IMR-90 (cell line): ENCODE measurements at regions not wholly inside any gene's neighbourhood (a gene's known extent, or its start where the extent isn't known, plus 50 kb on each side); places are given as distances from the start of the nearest gene placed in this dataset.

Experiments used
- BHLHE40 ChIP-seq: fragments of 150-350 bp; IDR thresholded peaks from 2 replicates; pipeline ENCODE4 v1.6.1; 2016; ENCODE audit warnings: mild to moderate bottlenecking, low read depth, low read length
- CEBPB ChIP-seq: IDR thresholded peaks from 2 replicates; pipeline ENCODE4 v1.6.1; 2012; ENCODE audit warnings: low read depth, low read length, improper control_type of control experiment
- CTCF ChIP-seq: conservative IDR thresholded peaks from 2 replicates; pipeline ENCODE4 v1.5.1; 2012; ENCODE audit warnings: mild to moderate bottlenecking, low read depth, low read length, improper control_type of control experiment
- ELK1 ChIP-seq: fragments of 150-350 bp; IDR thresholded peaks from 2 replicates; pipeline ENCODE4 v1.6.1; 2016; ENCODE audit warnings: low read depth, mild to moderate bottlenecking, low read length, moderate library complexity, borderline replicate concordance
- FOS ChIP-seq: fragments of 150-350 bp; IDR thresholded peaks from 2 replicates; pipeline ENCODE4 v1.6.1; 2016; ENCODE audit warnings: low read depth, low read length
- MAFK ChIP-seq: IDR thresholded peaks from 2 replicates; pipeline ENCODE4 v1.6.1; 2012; ENCODE audit warnings: low read depth, low read length, improper control_type of control experiment
- MXI1 ChIP-seq: IDR thresholded peaks from 2 replicates; pipeline ENCODE4 v1.6.1; 2012; ENCODE audit warnings: low read depth, mild to moderate bottlenecking, low read length, moderate library complexity, borderline replicate concordance
- NFE2L2 ChIP-seq: fragments of 150-350 bp; IDR thresholded peaks from 2 replicates; pipeline ENCODE4 v1.6.1; 2016; ENCODE audit warnings: low read depth, mild to moderate bottlenecking, low read length
- POLR2A ChIP-seq: IDR thresholded peaks from 2 replicates; pipeline ENCODE4 v1.6.1; 2012; ENCODE audit warnings: mild to moderate bottlenecking, low read depth, low read length
- RAD21 ChIP-seq: IDR thresholded peaks from 2 replicates; pipeline ENCODE4 v1.6.1; 2012; ENCODE audit warnings: low read length, improper control_type of control experiment
- RCOR1 ChIP-seq: IDR thresholded peaks from 2 replicates; pipeline ENCODE4 v1.6.1; 2012; ENCODE audit warnings: mild to moderate bottlenecking, low read length, improper control_type of control experiment; ENCODE audit not compliant: insufficient replicate concordance
- SMC3 ChIP-seq: fragments of 150-350 bp; IDR thresholded peaks from 2 replicates; pipeline ENCODE4 v1.6.1; 2016; ENCODE audit warnings: low read depth, mild to moderate bottlenecking, antibody characterized with exemption, low read length, moderate library complexity
- USF2 ChIP-seq: fragments of 150-350 bp; IDR thresholded peaks from 2 replicates; pipeline ENCODE4 v1.6.1; 2017; ENCODE audit warnings: mild to moderate bottlenecking, antibody characterized with exemption, low read length, low read depth

GRCh38 chr1:175802407-175803123 lies 59.2 kb upstream of the TNR start:
- TF ChIP-seq FOS: no peak
- no peak for TF ChIP-seq CTCF
- TF ChIP-seq BHLHE40: no peak
- no peak for TF ChIP-seq POLR2A
- no peak for TF ChIP-seq MXI1
- TF ChIP-seq RAD21: no peak
- no peak for TF ChIP-seq CEBPB
- no peak for TF ChIP-seq SMC3
- TF ChIP-seq NFE2L2: no peak
- TF ChIP-seq RCOR1: no peak
- TF ChIP-seq ELK1: no peak
- TF ChIP-seq USF2: no peak
- no peak for TF ChIP-seq MAFK
